ENCODE measurements at regions not wholly inside any gene's neighbourhood (a gene's known extent, or its start where the extent isn't known, plus 50 kb on each side); places are given as distances from the start of the nearest gene placed in this dataset.

GRCh38 chr5:14958188-14958587 is 86.6 kb upstream of the ANKH start:
- TF ChIP-seq CTCF (IDR thresholded peaks at IDR 0.05) (no peak), CHD2 (IDR thresholded peaks at IDR 0.05; ENCODE audit: low read length, partially characterized antibody) (no peak), MEF2A (IDR thresholded peaks at IDR 0.05; ENCODE audit: borderline replicate concordance, low read depth) (no peak), USF1 (IDR thresholded peaks at IDR 0.05; ENCODE audit: borderline replicate concordance, low read depth) (no peak), TAF1 (IDR thresholded peaks at IDR 0.05; ENCODE audit: borderline replicate concordance, low read depth, low read length) (no peak), REST (IDR thresholded peaks at IDR 0.05; ENCODE audit: low read depth, low read length) (no peak), USF2 (IDR thresholded peaks at IDR 0.05; ENCODE audit: borderline replicate concordance, low read depth, low read length) (no peak), MAX (IDR thresholded peaks at IDR 0.05; ENCODE audit: low read depth) (no peak), POLR2AphosphoS5 (IDR thresholded peaks at IDR 0.05; ENCODE audit: low read depth, low read length) (no peak), SIN3A (IDR thresholded peaks at IDR 0.05; ENCODE audit: borderline replicate concordance, low read depth, low read length) (no peak)

All from SK-N-SH (cell line).